ENCODE measurements at regions not wholly inside any gene's neighbourhood (a gene's known extent, or its start where the extent isn't known, plus 50 kb on each side); places are given as distances from the start of the nearest gene placed in this dataset.

GRCh38 chr13:89227356-89227755, 1556.2 kb downstream of the SLITRK5 start:
- no peaks in the 10 kb centered on the region for H3K9me2 ChIP-seq (replicated peaks; ENCODE audit: insufficient read depth, low read length)
- H3K4me2 ChIP-seq (ENCODE audit: low read depth, low read length, poor library complexity, severe bottlenecking) = no peak overlapping the region
- H3K9me3 ChIP-seq (ENCODE audit: insufficient read depth, low read length) = no peaks in the 10 kb centered on the region
- H3K27ac ChIP-seq (ENCODE audit: low read depth, low read length) = no peak overlapping the region
- no peak overlapping the region for H3K9ac ChIP-seq (ENCODE audit: low read length)
- no peak overlapping the region for H3K4me3 ChIP-seq (ENCODE audit: insufficient read depth, low read length, poor library complexity, severe bottlenecking)
- H3F3A ChIP-seq (ENCODE audit: insufficient read depth) = no peaks in the 10 kb centered on the region
- H2AFZ ChIP-seq (ENCODE audit: low read depth, low read length, severe bottlenecking) = no peak overlapping the region
- H4K20me1 ChIP-seq (ENCODE audit: low read depth, low read length) = no peaks in the 10 kb centered on the region
- TF ChIP-seq CTCF (IDR thresholded peaks at IDR 0.05; ENCODE audit: insufficient read depth, low read length, poor library complexity, severe bottlenecking) (no peak), EZH2phosphoT487 (conservative IDR thresholded peaks at IDR 0.05; ENCODE audit: low read length) (no peak)
- H3K27me3 ChIP-seq (ENCODE audit: low read length) = no peaks in the 10 kb centered on the region
- no peaks in the 10 kb centered on the region for H3K36me3 ChIP-seq (ENCODE audit: low read length)
- H3K79me2 ChIP-seq (ENCODE audit: insufficient read depth, low read length) = no peaks in the 10 kb centered on the region

- H3K9ac ChIP-seq (ENCODE audit: low read length) = no peak overlapping the region
- no peaks in the 10 kb centered on the region for H3K9me2 ChIP-seq (replicated peaks; ENCODE audit: insufficient read depth, low read length)
- no peaks in the 10 kb centered on the region for H3K79me2 ChIP-seq (ENCODE audit: insufficient read depth, low read length)
- H2AFZ ChIP-seq (ENCODE audit: low read depth, low read length, severe bottlenecking) = no peak overlapping the region
- no peak overlapping the region for H3K4me2 ChIP-seq (ENCODE audit: low read depth, low read length, poor library complexity, severe bottlenecking)
- no peak overlapping the region for H3K27ac ChIP-seq (ENCODE audit: low read depth, low read length)
- H3F3A ChIP-seq (ENCODE audit: insufficient read depth) = no peaks in the 10 kb centered on the region
- no peaks in the 10 kb centered on the region for H4K20me1 ChIP-seq (ENCODE audit: low read depth, low read length)
- H3K36me3 ChIP-seq (ENCODE audit: low read length) = no peaks in the 10 kb centered on the region
- H3K27me3 ChIP-seq (ENCODE audit: low read length) = no peaks in the 10 kb centered on the region
- no peaks in the 10 kb centered on the region for H3K9me3 ChIP-seq (ENCODE audit: insufficient read depth, low read length)
- TF ChIP-seq CTCF (IDR thresholded peaks at IDR 0.05; ENCODE audit: insufficient read depth, low read length, poor library complexity, severe bottlenecking) (no peak), EZH2phosphoT487 (conservative IDR thresholded peaks at IDR 0.05; ENCODE audit: low read length) (no peak)
- H3K4me3 ChIP-seq (ENCODE audit: insufficient read depth, low read length, poor library complexity, severe bottlenecking) = no peak overlapping the region
These were observed 1567.3 kb downstream of the SLITRK5 start for GRCh38 chr13:89238496-89238895.

- no peak overlapping the region for H3K9ac ChIP-seq (ENCODE audit: low read length)
- H3K9me2 ChIP-seq (replicated peaks; ENCODE audit: insufficient read depth, low read length) = no peaks in the 10 kb centered on the region
- no peaks in the 10 kb centered on the region for H4K20me1 ChIP-seq (ENCODE audit: low read depth, low read length)
- H3K27ac ChIP-seq (ENCODE audit: low read depth, low read length) = no peak overlapping the region
- no peaks in the 10 kb centered on the region for H3K36me3 ChIP-seq (ENCODE audit: low read length)
- no peaks in the 10 kb centered on the region for H3K27me3 ChIP-seq (ENCODE audit: low read length)
- H3F3A ChIP-seq (ENCODE audit: insufficient read depth) = no peaks in the 10 kb centered on the region
- H3K9me3 ChIP-seq (ENCODE audit: insufficient read depth, low read length) = no peaks in the 10 kb centered on the region
- no peak overlapping the region for H3K4me3 ChIP-seq (ENCODE audit: insufficient read depth, low read length, poor library complexity, severe bottlenecking)
- H3K4me2 ChIP-seq (ENCODE audit: low read depth, low read length, poor library complexity, severe bottlenecking) = no peak overlapping the region
- TF ChIP-seq CTCF (IDR thresholded peaks at IDR 0.05; ENCODE audit: insufficient read depth, low read length, poor library complexity, severe bottlenecking) = no peak
- no peak for TF ChIP-seq EZH2phosphoT487 (conservative IDR thresholded peaks at IDR 0.05; ENCODE audit: low read length)
- no peaks in the 10 kb centered on the region for H3K79me2 ChIP-seq (ENCODE audit: insufficient read depth, low read length)
- no peak overlapping the region for H2AFZ ChIP-seq (ENCODE audit: low read depth, low read length, severe bottlenecking)
These were observed 1568.4 kb downstream of the SLITRK5 start for GRCh38 chr13:89239361-89240127.
